NCI-H1694 treated with DMSO at 0.1 percent for 48 hours (cell line): ENCODE measurements at regions not wholly inside any gene's neighbourhood (a gene's known extent, or its start where the extent isn't known, plus 50 kb on each side); places are given as distances from the start of the nearest gene placed in this dataset.
"Not testable (repeated sequence)": the region's sequence is repeated elsewhere in the genome, so short reads cannot be mapped to it uniquely, and the experiment has no call there.

ENCODE experiments used
- DNase-seq: peaks from one replicate; lab custom pipeline; 2025; lab: John Stamatoyannopoulos, UW

- not testable (repeated sequence) for DNase-seq
Observed at GRCh38 chr17:45585794-45586650, 95.5 kb upstream of the PLEKHM1 start.

DNA sequence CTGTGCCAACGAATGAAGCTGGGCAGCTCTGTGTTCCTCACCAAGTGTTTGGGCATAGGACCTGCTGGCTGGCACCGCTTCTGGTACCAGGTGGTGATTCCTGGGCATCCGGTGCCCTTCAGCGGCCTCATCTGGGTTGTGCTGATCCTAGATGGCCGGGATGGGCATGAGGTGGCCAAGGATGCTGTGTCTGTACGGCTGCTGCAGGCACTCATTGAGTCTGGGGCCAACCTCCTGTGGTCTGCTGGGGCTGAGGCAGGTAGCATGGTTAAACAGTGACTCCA lies 96.1 kb upstream of the PLEKHM1 start:
- not testable (repeated sequence) for DNase-seq

DNA sequence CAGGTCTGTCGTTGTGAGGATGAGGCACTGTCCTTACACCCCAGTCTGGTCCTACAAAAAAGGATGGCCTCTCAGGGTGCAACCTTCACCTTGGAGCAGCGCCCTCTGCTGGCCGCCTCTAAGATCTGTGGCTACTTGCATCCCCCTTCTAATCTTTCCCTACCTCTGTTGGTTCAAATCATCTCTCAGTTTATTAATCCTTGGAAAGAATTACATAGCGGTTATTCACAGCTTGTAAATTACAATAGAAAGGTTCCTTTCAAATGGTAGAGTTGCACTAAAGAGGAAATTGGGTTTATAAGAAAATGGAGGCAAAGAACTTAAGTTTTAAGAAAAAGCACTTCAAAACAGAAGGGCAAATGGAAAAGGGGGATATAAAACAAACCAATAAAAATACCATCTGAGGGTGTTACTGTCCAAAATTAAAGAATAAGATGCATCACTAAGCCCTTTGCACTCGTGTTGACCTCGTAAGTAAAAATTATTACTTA lies 102.0 kb upstream of the PLEKHM1 start:
- DNase-seq: not testable (repeated sequence)

DNA sequence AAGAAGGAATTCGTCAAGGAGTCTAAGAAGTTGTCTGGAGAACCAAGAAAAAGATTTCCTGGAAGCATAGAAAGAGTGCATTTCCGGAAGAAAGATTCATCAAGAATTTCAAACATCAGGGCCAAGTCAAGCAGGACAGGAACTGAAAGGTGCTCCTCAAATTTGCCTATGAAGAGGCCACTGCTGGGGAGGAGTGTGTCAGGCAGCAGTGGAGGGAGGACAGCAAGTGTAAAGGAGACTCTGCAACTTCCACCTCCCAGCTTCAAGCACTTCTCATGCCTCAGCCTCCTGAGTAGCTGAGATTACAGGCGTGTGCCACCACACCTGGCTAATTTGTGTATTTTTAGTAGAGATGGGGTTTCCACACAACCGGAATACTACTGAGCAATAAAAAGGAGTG lies 105.8 kb upstream of the PLEKHM1 start:
- not testable (repeated sequence) for DNase-seq

DNA sequence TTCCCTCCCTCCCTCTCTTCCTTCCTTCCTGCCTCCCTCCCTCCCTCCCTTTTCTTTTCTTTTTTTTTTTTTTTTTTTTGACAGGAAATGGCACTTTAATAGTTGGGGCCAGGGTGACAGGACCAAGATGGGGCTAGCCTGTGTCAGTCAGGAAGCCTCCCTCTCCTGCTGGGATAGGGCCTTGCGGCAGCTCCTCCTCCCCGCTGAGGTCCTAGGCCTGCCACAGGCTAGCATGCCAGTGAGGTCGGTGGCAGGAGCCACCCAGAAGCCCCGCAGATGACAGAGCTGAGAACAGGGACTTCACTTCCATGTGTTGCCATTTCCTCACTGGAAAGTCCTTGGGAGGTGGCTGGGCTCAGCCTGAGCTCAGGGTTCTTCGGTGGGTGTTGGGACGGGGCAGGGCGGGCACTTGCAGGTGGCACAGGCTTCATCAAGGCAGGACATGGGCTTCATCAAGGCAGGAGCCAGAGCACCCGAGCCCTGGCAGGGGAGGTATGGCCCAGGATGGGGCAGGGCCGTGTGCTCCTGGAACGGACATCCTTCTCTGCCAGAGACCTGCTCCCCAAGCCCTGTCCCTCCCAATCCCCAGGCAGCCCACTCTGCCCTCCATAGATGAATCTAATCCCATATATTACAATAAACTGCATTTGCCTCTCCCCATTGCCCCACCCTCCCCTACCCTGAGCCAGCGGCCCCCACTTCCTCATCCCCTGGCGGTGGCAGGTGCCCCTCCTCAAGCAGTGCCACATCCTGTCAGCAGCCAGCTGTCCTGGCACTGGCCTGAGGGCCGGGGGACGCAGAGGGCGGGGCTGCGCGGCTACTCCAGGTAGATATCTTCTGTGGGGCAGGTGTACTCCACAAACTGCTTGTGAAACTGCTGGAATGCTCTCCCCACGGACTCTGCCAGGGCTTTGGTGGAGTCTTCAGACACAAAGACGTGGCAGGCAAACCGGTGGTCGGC lies 109.8 kb upstream of the PLEKHM1 start:
- not testable (repeated sequence) for DNase-seq

GRCh38 chr17:45601013-45601412 lies 110.5 kb upstream of the PLEKHM1 start:
- DNase-seq: not testable (repeated sequence)

- DNase-seq: not testable (repeated sequence)
Observed at GRCh38 chr17:45601605-45602539, 111.4 kb upstream of the PLEKHM1 start.

DNA sequence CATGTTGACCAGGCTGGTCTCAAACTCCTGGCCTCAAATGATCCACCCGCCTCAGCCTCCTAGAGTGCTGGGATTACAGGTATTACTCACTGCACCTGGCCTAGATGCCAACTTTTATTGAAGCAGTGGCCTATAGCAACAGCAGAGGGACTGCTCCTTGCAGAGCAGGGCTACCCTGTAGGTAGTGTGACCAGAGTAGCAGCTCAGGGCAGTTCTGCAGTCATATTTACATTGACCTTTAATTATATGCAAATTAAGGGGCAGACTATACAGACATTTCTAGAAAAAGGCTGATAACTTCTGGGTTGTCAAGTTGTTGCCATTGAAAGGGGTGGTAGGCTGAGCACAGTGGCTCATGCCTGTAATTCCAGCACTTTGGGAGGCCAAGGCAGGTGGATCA lies 115.2 kb upstream of the PLEKHM1 start:
- DNase-seq: not testable (repeated sequence)

- not testable (repeated sequence) for DNase-seq
Observed at GRCh38 chr17:45619984-45620405, 129.5 kb upstream of the PLEKHM1 start.

DNA sequence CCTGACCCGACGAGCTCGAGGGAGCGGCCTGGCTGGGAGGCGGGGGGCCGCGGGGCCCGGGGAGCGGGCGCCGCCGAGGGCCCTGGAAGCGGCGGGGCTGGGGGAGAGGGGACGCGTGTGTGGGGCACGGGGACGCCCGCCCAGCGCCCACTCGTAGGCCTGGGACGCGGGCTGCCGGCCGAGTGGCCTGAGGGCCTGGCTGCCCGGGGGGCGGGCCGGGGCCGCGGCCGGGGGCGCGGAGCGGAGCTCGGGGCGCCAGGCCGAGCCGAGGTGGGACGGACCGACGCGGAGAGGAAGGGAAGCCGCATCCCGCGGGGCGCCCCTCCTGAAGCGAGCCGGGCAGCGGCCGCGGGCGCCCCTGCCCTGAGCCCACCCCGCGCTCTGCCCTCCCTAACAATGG lies 129.9 kb upstream of the PLEKHM1 start:
- not testable (repeated sequence) for DNase-seq

DNA sequence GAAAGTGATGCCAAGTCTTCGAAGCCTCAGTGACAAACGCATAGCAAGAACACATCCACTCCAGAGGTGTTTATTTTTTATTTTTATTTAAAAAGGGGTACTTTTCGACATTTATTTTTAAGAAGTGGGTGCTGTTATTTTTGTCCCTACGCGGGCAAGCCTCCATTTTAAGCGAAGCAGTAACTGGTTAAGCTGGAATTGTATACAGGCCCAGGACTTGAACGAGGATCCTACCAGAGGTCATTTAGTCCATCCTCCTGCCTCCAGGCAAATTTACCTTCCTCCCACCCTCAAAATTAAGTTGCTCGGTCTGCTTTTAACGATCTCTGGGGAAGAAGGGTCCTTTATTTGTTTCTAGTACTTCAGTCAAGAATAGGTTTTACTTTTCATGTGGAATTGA lies 130.6 kb upstream of the PLEKHM1 start:
- DNase-seq: not testable (repeated sequence)

GRCh38 chr17:45622295-45622694 lies 131.8 kb upstream of the PLEKHM1 start:
- not testable (repeated sequence) for DNase-seq

DNA sequence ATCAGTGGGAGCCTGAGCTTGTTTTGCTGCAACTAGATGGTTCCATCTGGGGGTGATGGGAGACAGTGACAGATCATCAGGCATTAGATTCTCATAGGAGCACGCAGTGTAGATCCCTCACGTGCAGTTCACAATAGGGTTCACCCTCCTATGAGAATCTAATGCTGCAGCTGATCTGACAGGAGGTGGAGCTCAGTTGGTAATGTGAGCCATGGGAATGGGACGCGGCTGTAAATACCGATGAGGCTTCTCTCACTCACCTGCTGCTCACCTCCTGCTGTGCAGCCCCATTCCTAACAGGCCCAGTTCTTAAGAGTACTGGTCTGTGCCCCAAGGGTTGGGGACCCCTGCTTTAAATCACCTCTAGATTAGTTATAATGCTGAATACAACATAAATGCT lies 137.5 kb upstream of the PLEKHM1 start:
- no peak for DNase-seq

GRCh38 chr17:45631941-45632340 lies 141.4 kb upstream of the PLEKHM1 start:
- no peak for DNase-seq

DNA sequence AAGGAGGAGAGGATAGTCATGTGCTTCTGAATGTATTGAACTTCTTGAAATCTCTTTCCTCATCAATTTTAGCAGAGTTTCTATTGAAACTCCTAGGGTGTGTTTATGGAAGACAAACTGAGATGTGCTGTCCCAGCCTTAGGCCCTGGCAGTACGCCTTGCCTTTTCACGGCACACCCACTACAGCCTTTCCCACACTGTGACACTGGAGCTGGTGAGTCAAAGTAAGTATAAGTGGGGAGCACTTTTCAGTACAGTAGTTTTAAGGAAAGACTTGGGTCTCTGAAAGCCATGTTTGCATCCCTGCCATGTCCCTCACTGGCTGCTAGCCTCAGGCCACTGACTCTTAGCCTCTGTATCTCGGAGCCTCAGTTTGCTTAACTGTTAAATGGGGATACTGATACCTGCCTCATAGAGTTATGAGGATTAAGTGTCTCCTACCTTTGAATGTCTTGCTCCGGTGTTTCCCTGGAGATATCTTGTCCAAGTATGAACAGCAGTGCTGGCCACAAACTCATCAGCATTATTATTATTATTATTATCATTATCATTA lies 144.7 kb upstream of the CRHR1 start:
- DNase-seq: no peak

DNA sequence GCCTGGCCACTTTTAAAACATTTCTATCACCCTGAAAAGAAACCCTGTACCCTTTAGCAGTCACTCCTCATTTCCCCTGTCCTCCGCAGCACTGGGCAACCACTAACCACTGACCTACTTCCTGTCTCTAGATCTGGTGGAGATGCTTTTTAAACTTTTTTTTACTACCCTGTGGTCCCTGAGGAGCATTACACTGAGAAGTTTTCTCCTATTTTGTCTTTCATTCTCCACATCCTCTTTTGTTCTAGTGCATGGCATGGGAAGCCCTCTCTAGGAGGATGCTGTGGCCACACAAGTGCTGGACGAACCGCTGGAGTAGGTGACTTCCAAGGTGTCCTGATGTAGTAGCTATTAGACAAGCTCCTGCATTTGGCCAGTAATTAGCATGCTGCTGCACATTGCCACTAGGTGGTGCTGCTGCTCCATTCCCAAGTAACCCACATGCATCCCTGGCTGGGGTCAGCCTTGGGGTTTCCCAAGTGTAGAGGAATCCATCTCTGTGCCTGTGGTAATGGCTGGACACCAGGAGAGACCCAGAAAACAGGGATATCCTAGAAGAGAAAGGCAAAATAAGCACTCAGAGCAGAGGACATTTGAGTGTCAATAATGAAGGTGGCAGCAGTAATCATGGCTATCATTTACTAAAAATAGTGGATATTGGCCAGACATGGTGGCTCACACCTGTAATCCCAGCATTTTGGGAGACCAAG lies 143.8 kb upstream of the CRHR1 start:
- no peak for DNase-seq

DNA sequence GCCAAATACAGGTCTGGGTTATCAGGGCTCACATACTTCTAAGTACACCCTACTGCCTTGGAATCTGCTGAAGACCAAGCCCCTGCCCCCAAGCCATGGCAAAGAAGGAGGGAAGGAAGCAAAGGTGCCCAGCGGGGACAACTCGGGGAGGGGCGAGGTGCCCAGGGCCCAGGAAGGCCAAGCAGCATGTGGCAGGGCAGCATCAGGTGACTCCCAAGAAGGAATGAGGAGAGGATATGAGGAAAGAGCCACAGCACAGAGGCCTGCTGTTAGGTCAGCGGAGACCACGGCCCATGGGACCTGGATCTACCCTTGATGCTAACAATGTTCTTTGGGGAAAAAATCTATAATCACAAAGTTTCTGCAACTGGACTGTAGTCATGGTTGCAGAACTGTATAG lies 142.6 kb upstream of the CRHR1 start:
- no peak for DNase-seq

- no peak for DNase-seq
Observed at GRCh38 chr17:45643591-45643990, 140.5 kb upstream of the CRHR1 start.

GRCh38 chr17:45644637-45645036 lies 139.5 kb upstream of the CRHR1 start:
- DNase-seq: not testable (repeated sequence)

DNA sequence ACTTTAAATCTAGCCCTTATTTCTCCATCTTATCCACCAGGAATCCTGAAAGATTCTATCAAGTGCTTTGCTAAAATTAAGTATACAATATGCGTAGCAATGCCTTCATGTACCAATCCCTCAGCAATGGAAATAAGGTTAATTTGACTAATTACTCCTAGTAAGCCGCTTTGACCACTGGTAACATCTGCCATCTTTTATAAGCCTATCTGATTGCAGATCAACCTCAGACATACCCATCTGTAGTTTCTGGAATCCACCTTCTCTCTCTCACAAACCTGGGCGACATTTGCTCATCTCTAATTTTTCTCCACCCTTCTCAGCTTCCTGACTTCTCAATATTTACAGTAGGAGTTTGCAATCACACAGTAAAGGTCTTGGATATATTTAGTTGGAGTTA lies 138.8 kb upstream of the CRHR1 start:
- DNase-seq: no peak
